PFSK-1 (cell line): ENCODE measurements at regions not wholly inside any gene's neighbourhood (a gene's known extent, or its start where the extent isn't known, plus 50 kb on each side); places are given as distances from the start of the nearest gene placed in this dataset.

Experiments
- FOXP2 ChIP-seq: optimal IDR thresholded peaks from 2 replicates; pipeline ENCODE3; 2011; ENCODE audit warnings: borderline replicate concordance, control low read depth, inconsistent platforms; ENCODE audit not compliant: insufficient read depth; ENCODE audit errors: extremely low read length, extremely low read depth
- POLR2AphosphoS5 ChIP-seq: IDR thresholded peaks from 2 replicates; pipeline ENCODE4 v1.6.1; 2012; ENCODE audit warnings: low read depth, mild to moderate bottlenecking, control low read depth, low read length, moderate library complexity
- REST ChIP-seq, 2 experiments: IDR thresholded peaks; 2 replicates each; pipeline versions ENCODE4 v1.6.1 to v1.8.0; 2011 to 2012; ENCODE audit warnings: low read depth in 2 of 2, low read length in 2 of 2, control low read depth in 1 of 2, inconsistent platforms in 1 of 2, mild to moderate bottlenecking in 1 of 2, moderate library complexity in 1 of 2; ENCODE audit not compliant: insufficient read depth in 1 of 2
- SIN3A ChIP-seq: IDR thresholded peaks from 2 replicates; pipeline ENCODE4 v1.6.1; 2012; ENCODE audit warnings: mild to moderate bottlenecking, low read length, moderate library complexity, borderline replicate concordance; ENCODE audit not compliant: insufficient read depth
- TAF1 ChIP-seq: IDR thresholded peaks from 2 replicates; pipeline ENCODE4 v1.6.1; 2012; ENCODE audit warnings: low read length, control low read depth, borderline replicate concordance; ENCODE audit not compliant: insufficient read depth

- no peak for TF ChIP-seq SIN3A
- no peak for TF ChIP-seq TAF1
- no peak for TF ChIP-seq POLR2AphosphoS5
- no peak for TF ChIP-seq REST (IDR thresholded peaks at IDR 0.05; ENCODE audit: insufficient read depth in 1 of 2, low read depth in 2 of 2, low read length in 2 of 2)
- TF ChIP-seq FOXP2: no peak
These were observed 221.6 kb downstream of the XPNPEP1 start for GRCh38 chr10:109701633-109702215.
